GM19463 (cell line): ENCODE measurements at regions not wholly inside any gene's neighbourhood (a gene's known extent, or its start where the extent isn't known, plus 50 kb on each side); places are given as distances from the start of the nearest gene placed in this dataset.
A peak's percentile ranks its signal among the peaks of the same experiment; 100 is the strongest.
"Not testable (repeated sequence)": the region's sequence is repeated elsewhere in the genome, so short reads cannot be mapped to it uniquely, and the experiment has no call there.

ENCODE experiments used
- ATAC-seq: cut with Tn5 transposase; IDR thresholded peaks from one replicate; pipeline ENCODE4 v1.9.1; 2021; ENCODE audit warnings: mild to moderate bottlenecking, moderate library complexity; ENCODE audit not compliant: unreplicated experiment

DNA sequence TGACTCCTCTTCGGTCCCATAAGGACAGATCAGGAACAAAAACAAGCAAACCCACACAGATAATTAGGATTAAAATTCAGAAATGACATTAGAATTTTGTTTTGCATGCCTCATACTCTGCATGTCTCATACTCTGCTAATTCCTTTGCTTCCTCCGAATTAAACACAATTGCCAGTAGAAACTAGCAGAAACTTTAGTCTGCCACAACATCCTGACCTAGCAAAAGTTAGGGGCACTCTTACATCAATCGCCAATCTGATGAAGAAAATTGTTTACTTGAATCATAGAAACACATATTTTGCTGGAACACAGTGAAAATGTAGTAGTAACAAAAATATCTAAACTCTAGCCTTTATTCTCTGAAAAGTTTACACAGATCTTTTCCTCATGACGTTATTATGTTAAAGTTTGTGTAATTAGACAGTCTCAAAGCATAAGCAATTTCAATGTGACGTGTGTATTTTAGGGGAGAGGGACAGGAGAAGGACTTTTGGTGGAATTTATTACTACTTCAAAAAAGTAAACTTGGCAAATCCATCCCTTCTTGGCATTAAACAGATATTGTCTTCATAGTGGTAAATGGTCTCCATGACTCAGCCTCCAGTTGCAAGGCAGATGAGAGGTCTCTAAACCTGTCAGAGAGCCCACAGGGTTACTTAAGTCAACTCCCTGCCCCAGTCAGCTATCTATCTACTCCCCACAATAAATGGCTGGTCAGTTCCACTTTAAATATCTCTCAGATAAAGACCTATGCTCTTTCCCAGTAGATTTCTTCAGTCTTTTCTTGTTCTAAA lies 249.8 kb upstream of the UBASH3B start:
- ATAC-seq, result no peak

DNA sequence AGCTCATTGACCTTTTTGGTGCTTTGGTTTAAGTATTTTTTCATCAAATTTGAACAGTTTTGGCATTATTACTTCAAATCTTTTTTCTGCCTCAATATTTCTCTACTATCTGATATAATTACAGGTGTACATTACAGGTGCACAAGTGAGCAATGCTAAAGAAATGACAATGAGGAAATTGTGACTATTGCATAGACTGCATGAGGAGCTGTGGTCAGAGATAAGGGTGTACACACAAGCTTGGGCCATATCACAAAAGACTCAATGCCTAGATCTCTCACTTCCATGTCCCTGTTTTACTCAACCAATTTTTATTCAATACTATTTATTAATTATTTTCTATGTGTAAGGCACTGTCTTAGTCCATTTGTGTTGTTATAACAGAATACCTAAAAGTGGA lies 251.0 kb upstream of the UBASH3B start:
- ATAC-seq, result no peak

DNA sequence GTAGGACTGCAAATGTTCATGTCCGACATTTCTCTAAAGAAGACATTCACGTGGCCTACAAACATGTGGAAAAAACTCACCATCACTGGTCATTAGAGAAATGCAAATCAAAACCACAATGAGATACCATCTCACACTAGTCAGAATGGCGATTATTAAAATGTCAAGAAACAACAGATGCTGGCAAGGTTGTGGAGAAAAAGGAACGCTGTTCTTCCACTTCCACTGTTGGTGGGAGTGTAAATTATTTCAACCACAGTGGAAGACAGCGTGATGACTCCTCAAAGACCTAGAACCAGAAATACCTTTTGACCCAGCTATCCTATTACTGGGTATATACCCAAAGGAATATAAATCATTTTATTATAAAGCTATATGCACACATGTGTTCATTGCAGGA lies 253.9 kb upstream of the UBASH3B start:
- not testable (repeated sequence) for ATAC-seq

DNA sequence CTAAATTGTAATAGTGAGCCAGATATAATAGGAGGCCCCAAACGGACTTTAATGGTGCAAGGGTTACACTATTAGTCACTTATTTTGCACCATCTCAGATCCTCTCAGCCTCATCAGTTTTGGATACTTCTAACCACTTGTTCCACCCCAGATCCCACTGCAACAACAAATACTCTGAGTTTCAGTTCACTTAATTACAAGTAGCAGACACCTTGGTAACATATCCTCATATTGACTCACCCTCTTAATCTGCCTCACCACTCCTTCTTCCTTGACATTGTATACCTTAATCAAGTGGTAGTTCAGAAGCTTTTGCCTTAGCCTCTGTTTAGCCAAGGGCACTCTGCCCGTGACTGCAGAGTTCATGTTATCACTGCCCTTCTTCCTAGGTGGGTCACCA lies 256.1 kb upstream of the UBASH3B start:
- ATAC-seq, result no peak

DNA sequence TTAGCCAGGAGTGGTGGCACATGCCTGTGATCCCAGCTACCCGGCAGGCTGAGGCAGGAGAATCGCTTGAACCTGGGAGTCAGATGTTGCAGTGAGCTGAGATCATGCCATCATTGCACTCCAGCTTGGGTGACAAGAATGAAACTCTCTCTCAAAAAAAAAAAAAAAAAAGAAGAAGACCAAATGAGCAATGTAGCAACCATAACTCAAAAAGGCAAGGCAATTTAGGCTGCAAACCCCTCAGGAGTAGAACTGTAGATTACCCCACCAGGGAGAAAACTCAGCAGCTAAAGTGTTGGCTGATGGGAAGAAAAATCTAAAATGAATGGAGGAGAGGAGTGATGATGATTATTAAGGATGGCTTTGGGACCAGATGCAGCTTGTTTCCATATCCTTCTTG lies 256.7 kb upstream of the UBASH3B start:
- ATAC-seq, result no peak

GRCh38 chr11:122398167-122398566 lies 257.4 kb upstream of the UBASH3B start:
- no peak for ATAC-seq

DNA sequence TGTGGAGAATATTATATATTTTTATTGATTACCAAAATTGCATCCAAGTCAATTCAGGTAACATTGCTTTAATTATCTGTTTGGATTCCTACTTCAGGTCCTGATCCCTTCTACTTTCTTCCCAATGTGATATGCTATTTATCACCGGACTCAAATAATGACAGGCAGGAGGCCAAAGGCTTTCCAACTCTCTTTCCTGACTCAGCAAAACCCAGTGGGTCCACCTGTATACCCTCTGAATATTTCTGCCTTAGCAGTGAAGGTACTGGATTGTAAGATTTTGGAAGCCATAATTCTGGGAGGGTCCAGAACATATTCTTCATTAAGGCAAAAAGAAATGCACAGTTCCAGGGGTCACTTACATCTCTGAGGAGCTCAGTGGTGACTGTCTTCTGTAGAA lies 260.2 kb upstream of the UBASH3B start:
- no peak for ATAC-seq

- no peak for ATAC-seq
These were observed 261.2 kb upstream of the UBASH3B start for GRCh38 chr11:122394313-122394712.

- no peak for ATAC-seq
These were observed 262.2 kb upstream of the UBASH3B start for GRCh38 chr11:122393209-122393860.

- ATAC-seq, result no peak
These were observed 263.0 kb upstream of the UBASH3B start for GRCh38 chr11:122392508-122392907.

DNA sequence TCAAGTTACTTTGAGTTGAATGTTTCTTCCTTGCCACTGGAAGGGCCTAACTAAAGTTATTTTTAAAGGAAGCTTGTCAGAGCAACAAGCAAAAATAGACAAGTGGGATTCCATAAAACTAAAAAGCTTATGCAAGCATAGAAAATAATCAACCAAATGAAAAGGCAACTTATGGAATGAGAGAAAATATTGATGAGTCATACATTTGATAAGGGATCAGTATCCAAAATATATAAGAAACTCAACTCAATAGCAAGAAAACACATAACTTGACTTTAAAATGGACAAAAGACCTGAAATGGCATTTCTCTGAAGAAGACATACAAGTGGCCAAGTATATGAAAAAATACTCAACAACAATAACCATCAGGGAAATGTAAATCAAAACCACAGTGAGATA lies 264.5 kb upstream of the UBASH3B start:
- ATAC-seq, result no peak

- no peak for ATAC-seq
These were observed 267.2 kb upstream of the BLID start for GRCh38 chr11:122383186-122383585.

- peak; percentile 83 for ATAC-seq
These were observed 259.8 kb upstream of the BLID start for GRCh38 chr11:122375687-122376399.

DNA sequence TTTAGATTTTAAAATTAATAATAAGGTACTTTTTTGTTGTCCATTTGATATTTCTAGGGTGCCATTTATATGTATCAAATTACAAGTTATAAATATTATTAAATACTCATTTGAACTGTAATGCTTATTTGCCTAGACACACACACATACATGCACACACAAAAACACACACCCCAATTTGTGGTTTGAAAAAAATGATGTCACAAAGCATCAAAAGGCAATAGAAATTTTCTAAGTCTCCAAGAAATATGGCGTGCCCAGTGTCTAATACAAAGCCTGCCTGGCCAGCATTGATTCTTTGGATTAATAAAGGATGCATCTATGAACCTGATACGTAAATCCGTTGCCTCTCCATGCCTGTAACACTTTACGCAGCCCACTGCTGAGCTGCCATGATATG lies 252.8 kb upstream of the BLID start:
- no peak for ATAC-seq

DNA sequence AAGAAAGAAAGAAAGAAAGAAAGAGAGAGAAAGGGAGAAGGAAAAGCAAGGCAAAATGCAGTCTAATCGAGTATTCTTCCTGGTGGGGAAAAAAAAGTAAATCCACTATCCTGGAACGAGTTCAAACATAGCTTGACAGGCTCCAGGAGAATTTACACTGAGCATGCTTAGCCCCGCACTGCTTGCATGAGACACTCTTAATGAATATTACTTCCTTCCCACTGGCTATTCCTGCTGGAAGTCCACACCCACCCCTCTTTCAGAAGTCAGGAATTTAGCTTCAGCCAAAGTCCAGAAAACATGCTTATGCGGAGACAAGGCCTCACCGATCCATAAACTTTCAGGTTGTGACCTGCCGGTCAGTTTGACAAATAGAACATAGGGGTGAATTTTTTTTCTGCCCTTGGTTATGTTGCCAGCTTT lies 251.8 kb upstream of the BLID start:
- no peak for ATAC-seq

DNA sequence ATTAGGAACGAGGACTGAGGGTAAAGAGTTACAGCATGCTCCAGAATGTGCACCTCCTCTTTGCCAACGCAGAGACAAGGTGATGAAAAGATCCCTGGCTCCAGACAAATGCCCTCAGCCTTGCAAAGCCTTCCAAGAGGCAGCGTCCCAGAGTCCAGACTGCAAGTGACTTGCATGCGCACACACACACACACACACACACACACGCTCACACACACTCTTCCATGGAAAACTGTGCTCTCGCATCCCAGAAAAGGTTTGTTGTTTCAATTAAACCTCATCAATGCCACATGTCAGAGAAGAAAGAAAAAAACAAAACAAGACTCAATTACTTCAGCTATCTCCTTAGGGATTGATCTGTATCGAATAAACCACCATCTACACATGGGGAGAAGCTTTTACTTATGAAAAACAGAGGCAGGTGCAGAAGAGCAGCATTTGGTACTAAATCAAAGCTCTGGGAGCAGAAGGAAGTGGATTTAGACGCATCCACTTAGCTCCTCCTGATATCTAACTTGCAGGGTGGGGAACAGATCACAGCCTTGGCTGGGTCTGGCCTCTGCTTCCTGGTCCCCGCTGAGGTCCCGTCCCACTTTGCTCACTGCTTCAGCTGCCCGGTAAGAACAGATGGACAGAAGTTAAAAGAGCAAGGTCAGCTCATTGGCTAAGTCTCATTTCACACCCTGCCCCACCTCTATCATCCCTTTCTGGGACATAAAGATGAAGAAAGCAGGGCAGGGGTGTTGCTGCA lies 249.8 kb upstream of the BLID start:
- ATAC-seq, result no peak

GRCh38 chr11:122363296-122363695 lies 247.3 kb upstream of the BLID start:
- ATAC-seq, result no peak

DNA sequence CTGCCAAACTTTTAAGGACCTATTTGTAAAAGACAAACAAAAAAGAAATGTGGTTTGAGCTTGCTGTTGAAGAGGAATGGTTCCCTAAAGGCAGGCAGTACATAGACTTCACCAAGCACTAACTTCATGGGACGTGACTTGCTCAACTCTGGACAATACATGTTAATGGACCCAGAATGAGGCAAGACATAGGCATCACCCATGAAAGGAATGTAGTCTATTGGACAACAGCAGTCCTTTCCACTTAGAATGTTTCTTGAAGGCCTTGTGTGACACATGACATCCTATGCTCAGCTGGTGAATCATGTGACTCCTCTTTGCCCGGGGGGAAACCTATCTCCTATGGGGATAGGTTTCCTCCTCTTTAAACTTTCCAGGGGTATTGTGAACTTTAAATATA lies 246.4 kb upstream of the BLID start:
- ATAC-seq, result no peak

GRCh38 chr11:122360875-122361274 lies 244.9 kb upstream of the BLID start:
- no peak for ATAC-seq

DNA sequence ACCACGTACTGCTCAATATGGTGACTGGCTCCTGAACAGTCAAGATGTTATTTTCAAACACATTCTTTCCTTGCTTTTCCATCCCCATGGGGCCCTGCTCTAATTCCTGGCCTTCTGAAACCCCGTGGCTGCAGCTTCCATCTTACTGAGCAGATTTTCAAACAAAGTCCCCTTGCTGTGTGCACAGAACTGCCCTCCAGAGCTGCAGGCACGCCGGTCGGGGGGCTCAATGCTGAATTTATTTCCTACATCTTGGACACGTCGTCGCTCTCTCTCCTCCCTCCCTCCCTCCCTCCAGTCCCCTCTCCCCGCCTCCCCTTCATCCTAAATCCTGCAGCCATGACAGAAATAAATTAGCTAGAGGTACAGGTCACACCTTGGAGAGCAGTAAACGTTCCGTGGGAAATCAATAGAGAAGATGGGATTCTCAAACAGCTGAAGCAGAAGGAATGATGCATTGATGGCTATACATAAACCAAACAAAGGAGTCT lies 243.1 kb upstream of the BLID start:
- ATAC-seq, result no peak

DNA sequence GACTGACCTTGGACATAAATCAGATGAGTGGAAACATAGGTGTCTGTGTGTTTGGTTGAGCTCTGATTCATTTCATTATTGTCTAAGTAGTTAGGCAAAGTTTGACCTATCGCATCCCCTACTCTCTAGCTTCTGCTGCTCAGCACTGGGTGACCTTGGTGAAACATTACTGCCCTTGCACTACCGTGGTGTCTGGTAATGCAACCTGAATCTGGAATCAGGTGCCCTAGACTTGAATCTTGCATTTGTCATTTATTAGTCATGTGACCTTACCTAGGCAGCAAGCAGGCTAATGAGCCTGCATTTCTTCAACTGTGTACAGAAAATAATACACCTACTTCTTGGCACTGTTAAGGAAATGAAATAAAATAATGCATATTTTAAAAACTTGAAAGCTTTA lies 242.3 kb upstream of the BLID start:
- no peak for ATAC-seq
